ENCODE measurements at regions not wholly inside any gene's neighbourhood (a gene's known extent, or its start where the extent isn't known, plus 50 kb on each side); places are given as distances from the start of the nearest gene placed in this dataset.

- no peak for TF ChIP-seq CTCF (conservative IDR thresholded peaks at IDR 0.05; ENCODE audit: low read depth in 2 of 2)
Observed at GRCh38 chr12:40164034-40164433, 58.2 kb upstream of the SLC2A13 start (continued).

GRCh38 chr12:40162033-40162432 lies 56.2 kb upstream of the SLC2A13 start:
- peaks cover 16% of the 10 kb centered on the region; the same call in 1 of the 2 replicates for H3K36me3 ChIP-seq (ENCODE audit: insufficient read depth)
- no peaks in the 10 kb centered on the region for H3F3A ChIP-seq (replicated peaks; ENCODE audit: low read depth)
- Mint-ChIP-seq H3K27me3 (ENCODE audit: insufficient read depth, low read depth, poor library complexity) (peaks cover 1% of the 10 kb centered on the region), H3K4me3 (no peak overlapping the region), H3K4me1 (no peaks in the 10 kb centered on the region), H3K9me3 (peaks cover 67% of the 10 kb centered on the region), H3K36me3 (ENCODE audit: low read depth) (peaks cover 49% of the 10 kb centered on the region), H3K27ac (no peak overlapping the region)
- H3K4me2 ChIP-seq: no peak overlapping the region
- H3K79me2 ChIP-seq (replicated peaks; ENCODE audit: insufficient read depth): no peaks in the 10 kb centered on the region
- H3K27me3 ChIP-seq (ENCODE audit: insufficient read depth): no peaks in the 10 kb centered on the region
- DNase-seq (ENCODE audit: low spot score): no peak
- no peaks in the 10 kb centered on the region for H4K20me1 ChIP-seq (replicated peaks; ENCODE audit: insufficient read depth)
- no peaks in the 10 kb centered on the region for H3K4me1 ChIP-seq (ENCODE audit: insufficient read depth)
- no peak overlapping the region for H3K4me3 ChIP-seq
- no peak overlapping the region for H2AFZ ChIP-seq
- TF ChIP-seq CTCF (conservative IDR thresholded peaks at IDR 0.05; ENCODE audit: low read depth in 2 of 2): no peak
- no peak for TF ChIP-seq EZH2phosphoT487 (IDR thresholded peaks at IDR 0.05; ENCODE audit: unreplicated experiment)
- TF ChIP-seq, protein P1, sequence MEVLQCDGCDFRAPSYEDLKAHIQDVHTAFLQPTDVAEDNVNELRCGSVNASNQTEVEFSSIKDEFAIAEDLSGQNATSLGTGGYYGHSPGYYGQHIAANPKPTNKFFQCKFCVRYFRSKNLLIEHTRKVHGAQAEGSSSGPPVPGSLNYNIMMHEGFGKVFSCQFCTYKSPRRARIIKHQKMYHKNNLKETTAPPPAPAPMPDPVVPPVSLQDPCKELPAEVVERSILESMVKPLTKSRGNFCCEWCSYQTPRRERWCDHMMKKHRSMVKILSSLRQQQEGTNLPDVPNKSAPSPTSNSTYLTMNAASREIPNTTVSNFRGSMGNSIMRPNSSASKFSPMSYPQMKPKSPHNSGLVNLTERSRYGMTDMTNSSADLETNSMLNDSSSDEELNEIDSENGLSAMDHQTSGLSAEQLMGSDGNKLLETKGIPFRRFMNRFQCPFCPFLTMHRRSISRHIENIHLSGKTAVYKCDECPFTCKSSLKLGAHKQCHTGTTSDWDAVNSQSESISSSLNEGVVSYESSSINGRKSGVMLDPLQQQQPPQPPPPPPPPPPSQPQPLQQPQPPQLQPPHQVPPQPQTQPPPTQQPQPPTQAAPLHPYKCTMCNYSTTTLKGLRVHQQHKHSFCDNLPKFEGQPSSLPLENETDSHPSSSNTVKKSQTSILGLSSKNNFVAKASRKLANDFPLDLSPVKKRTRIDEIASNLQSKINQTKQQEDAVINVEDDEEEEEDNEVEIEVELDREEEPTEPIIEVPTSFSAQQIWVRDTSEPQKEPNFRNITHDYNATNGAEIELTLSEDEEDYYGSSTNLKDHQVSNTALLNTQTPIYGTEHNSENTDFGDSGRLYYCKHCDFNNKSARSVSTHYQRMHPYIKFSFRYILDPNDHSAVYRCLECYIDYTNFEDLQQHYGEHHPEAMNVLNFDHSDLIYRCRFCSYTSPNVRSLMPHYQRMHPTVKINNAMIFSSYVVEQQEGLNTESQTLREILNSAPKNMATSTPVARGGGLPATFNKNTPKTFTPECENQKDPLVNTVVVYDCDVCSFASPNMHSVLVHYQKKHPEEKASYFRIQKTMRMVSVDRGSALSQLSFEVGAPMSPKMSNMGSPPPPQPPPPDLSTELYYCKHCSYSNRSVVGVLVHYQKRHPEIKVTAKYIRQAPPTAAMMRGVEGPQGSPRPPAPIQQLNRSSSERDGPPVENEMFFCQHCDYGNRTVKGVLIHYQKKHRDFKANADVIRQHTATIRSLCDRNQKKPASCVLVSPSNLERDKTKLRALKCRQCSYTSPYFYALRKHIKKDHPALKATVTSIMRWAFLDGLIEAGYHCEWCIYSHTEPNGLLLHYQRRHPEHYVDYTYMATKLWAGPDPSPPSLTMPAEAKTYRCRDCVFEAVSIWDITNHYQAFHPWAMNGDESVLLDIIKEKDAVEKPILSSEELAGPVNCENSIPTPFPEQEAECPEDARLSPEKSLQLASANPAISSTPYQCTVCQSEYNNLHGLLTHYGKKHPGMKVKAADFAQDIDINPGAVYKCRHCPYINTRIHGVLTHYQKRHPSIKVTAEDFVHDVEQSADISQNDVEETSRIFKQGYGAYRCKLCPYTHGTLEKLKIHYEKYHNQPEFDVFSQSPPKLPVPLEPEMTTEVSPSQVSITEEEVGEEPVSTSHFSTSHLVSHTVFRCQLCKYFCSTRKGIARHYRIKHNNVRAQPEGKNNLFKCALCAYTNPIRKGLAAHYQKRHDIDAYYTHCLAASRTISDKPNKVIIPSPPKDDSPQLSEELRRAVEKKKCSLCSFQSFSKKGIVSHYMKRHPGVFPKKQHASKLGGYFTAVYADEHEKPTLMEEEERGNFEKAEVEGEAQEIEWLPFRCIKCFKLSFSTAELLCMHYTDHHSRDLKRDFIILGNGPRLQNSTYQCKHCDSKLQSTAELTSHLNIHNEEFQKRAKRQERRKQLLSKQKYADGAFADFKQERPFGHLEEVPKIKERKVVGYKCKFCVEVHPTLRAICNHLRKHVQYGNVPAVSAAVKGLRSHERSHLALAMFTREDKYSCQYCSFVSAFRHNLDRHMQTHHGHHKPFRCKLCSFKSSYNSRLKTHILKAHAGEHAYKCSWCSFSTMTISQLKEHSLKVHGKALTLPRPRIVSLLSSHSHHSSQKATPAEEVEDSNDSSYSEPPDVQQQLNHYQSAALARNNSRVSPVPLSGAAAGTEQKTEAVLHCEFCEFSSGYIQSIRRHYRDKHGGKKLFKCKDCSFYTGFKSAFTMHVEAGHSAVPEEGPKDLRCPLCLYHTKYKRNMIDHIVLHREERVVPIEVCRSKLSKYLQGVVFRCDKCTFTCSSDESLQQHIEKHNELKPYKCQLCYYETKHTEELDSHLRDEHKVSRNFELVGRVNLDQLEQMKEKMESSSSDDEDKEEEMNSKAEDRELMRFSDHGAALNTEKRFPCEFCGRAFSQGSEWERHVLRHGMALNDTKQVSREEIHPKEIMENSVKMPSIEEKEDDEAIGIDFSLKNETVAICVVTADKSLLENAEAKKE (CRISPR knock-in tag; IDR thresholded peaks at IDR 0.05): no peak
- no peak for TF ChIP-seq CREB1 (CRISPR knock-in tag; IDR thresholded peaks at IDR 0.05; ENCODE audit: low read depth)
- TF ChIP-seq STAT1 (IDR thresholded peaks at IDR 0.05; ENCODE audit: unreplicated experiment): no peak
- TF ChIP-seq JUNB (IDR thresholded peaks at IDR 0.05; ENCODE audit: unreplicated experiment): no peak
- TF ChIP-seq, protein P2, sequence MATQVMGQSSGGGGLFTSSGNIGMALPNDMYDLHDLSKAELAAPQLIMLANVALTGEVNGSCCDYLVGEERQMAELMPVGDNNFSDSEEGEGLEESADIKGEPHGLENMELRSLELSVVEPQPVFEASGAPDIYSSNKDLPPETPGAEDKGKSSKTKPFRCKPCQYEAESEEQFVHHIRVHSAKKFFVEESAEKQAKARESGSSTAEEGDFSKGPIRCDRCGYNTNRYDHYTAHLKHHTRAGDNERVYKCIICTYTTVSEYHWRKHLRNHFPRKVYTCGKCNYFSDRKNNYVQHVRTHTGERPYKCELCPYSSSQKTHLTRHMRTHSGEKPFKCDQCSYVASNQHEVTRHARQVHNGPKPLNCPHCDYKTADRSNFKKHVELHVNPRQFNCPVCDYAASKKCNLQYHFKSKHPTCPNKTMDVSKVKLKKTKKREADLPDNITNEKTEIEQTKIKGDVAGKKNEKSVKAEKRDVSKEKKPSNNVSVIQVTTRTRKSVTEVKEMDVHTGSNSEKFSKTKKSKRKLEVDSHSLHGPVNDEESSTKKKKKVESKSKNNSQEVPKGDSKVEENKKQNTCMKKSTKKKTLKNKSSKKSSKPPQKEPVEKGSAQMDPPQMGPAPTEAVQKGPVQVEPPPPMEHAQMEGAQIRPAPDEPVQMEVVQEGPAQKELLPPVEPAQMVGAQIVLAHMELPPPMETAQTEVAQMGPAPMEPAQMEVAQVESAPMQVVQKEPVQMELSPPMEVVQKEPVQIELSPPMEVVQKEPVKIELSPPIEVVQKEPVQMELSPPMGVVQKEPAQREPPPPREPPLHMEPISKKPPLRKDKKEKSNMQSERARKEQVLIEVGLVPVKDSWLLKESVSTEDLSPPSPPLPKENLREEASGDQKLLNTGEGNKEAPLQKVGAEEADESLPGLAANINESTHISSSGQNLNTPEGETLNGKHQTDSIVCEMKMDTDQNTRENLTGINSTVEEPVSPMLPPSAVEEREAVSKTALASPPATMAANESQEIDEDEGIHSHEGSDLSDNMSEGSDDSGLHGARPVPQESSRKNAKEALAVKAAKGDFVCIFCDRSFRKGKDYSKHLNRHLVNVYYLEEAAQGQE (IDR thresholded peaks at IDR 0.05; ENCODE audit: unreplicated experiment): no peak
- TF ChIP-seq EZH2 (IDR thresholded peaks at IDR 0.05; ENCODE audit: low read depth, unreplicated experiment): no peak
- no peak for TF ChIP-seq ZNF114 (CRISPR knock-in tag; IDR thresholded peaks at IDR 0.05)
- no peak for TF ChIP-seq NANOG (IDR thresholded peaks at IDR 0.05; ENCODE audit: borderline replicate concordance)
- no peaks in the 10 kb centered on the region for H3K9me2 ChIP-seq (ENCODE audit: insufficient read depth)
- no peak overlapping the region for H3K27ac ChIP-seq (ENCODE audit: low read depth)
- ATAC-seq: no peak
